ENCODE measurements at regions not wholly inside any gene's neighbourhood (a gene's known extent, or its start where the extent isn't known, plus 50 kb on each side); places are given as distances from the start of the nearest gene placed in this dataset.

DNA sequence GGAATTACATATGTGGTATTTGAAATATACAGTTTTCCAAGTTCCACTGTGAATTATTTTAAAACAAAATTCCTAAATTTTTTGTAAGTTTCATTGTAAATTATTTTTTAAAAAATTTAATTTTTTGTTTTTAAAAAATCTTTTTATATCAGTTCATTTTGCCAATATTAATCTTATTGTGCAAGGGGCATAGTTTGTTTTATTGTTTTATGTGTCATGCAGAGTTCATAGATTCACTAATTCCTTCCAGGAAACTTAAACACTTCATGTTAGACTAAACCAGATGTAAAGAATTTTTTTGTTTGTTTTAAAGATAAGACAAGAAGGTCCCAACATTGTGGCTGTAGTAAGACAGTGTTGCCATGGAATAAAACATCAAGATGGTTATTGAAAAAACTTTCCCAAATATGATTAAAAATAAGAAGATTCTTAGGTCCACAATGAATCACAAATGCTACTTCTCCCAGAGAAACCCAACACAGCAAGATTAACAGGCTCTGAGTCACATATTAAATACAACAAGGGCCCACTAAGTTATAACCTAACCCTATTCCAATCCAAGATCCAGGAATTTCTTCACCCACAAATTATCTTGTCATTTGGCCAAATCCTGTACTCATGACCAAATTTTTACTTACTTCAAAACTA, 464.7 kb upstream of the IGFBP3 start:
- no peak for TF ChIP-seq CTCF (IDR thresholded peaks at IDR 0.05; ENCODE audit: borderline replicate concordance, extremely low read depth, insufficient read depth)
- no peak overlapping the region for H3K9ac ChIP-seq (ENCODE audit: low read length in 3 of 3)
- H3K27ac ChIP-seq (ENCODE audit: low read depth in 2 of 2, low read length in 2 of 2): no peak overlapping the region
- no peak for DNase-seq
- H3K4me1 ChIP-seq (ENCODE audit: control insufficient read depth in 2 of 3, insufficient read depth in 2 of 3, low read depth in 1 of 3, low read length in 3 of 3): peaks cover 0 to under 1% (median under 1%) of the 10 kb centered on the region in 3 donors
- H3K4me3 ChIP-seq (ENCODE audit: low read length in 3 of 3): no peak overlapping the region
- no peaks in the 10 kb centered on the region for H3K9me3 ChIP-seq (ENCODE audit: control insufficient read depth in 2 of 3, insufficient read depth in 1 of 3, low read length in 3 of 3)
- H3K36me3 ChIP-seq (ENCODE audit: control insufficient read depth in 2 of 3, insufficient read depth in 3 of 3, low read length in 3 of 3): no peaks in the 10 kb centered on the region
- peak; percentile 87 for FAIRE-seq
- H3K27me3 ChIP-seq (ENCODE audit: control insufficient read depth, insufficient read depth, low read length): no peaks in the 10 kb centered on the region
- intact Hi-C loops (cut with DNase I): no loop called here

DNA sequence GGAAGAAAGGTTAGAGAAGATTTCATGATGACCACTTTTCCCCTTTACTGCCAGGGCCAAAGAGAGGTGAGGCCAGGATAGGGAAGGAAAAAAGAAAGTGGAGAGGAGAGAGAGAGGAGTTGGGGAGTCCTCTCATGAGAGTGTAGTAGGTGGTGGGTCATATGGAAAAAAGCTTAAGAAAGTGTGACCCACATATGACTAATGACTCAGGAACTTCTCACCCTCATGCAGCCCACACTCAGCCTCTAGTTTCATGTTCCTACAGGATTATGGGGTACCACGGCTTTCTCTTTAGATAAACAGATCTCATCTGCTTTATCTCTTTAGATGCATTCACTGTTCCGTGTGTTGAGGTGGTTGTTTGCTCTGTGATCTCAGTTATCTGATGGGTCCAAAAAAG, 462.5 kb upstream of the IGFBP3 start:
- DNase-seq (no peak), FAIRE-seq (no peak)
- no peaks in the 10 kb centered on the region for H3K4me1 ChIP-seq (ENCODE audit: control insufficient read depth in 2 of 3, insufficient read depth in 2 of 3, low read depth in 1 of 3, low read length in 3 of 3)

GRCh38 chr7:46369933-46370654, 449.0 kb upstream of the IGFBP3 start:
- no peak overlapping the region for H3K9ac ChIP-seq (ENCODE audit: low read length in 3 of 3)
- H3K27me3 ChIP-seq (ENCODE audit: control insufficient read depth, insufficient read depth, low read length): no peaks in the 10 kb centered on the region
- H3K4me1 ChIP-seq (ENCODE audit: control insufficient read depth in 2 of 3, insufficient read depth in 2 of 3, low read depth in 1 of 3, low read length in 3 of 3): no peaks in the 10 kb centered on the region
- H3K4me3 ChIP-seq (ENCODE audit: low read length in 3 of 3): no peak overlapping the region
- no peak for FAIRE-seq
- H3K9me3 ChIP-seq (ENCODE audit: control insufficient read depth in 2 of 3, insufficient read depth in 1 of 3, low read length in 3 of 3): no peaks in the 10 kb centered on the region
- intact Hi-C loops (cut with DNase I): no loop called here
- H3K27ac ChIP-seq (ENCODE audit: low read depth in 2 of 2, low read length in 2 of 2): no peak overlapping the region
- peak in 1 of 5 donors; percentile 11 for DNase-seq
- TF ChIP-seq CTCF (IDR thresholded peaks at IDR 0.05; ENCODE audit: borderline replicate concordance, extremely low read depth, insufficient read depth): no peak
- H3K36me3 ChIP-seq (ENCODE audit: control insufficient read depth in 2 of 3, insufficient read depth in 3 of 3, low read length in 3 of 3): no peaks in the 10 kb centered on the region

More for the DNA sequence above, 462.5 kb upstream of the IGFBP3 start:
- Histone ChIP-seq H3K36me3 (ENCODE audit: control insufficient read depth in 2 of 3, insufficient read depth in 3 of 3, low read length in 3 of 3) (no peaks in the 10 kb centered on the region), H3K27ac (ENCODE audit: low read depth in 2 of 2, low read length in 2 of 2) (no peak overlapping the region), H3K9ac (ENCODE audit: low read length in 3 of 3) (no peak overlapping the region), H3K9me3 (ENCODE audit: control insufficient read depth in 2 of 3, insufficient read depth in 1 of 3, low read length in 3 of 3) (no peaks in the 10 kb centered on the region), H3K4me3 (ENCODE audit: low read length in 3 of 3) (no peak overlapping the region), H3K27me3 (ENCODE audit: control insufficient read depth, insufficient read depth, low read length) (no peaks in the 10 kb centered on the region)
- TF ChIP-seq CTCF (IDR thresholded peaks at IDR 0.05; ENCODE audit: borderline replicate concordance, extremely low read depth, insufficient read depth): no peak
- intact Hi-C loops (cut with DNase I): no loop called here
